Gastroesophageal sphincter (tissue), 4 donors: ENCODE measurements at regions not wholly inside any gene's neighbourhood (a gene's known extent, or its start where the extent isn't known, plus 50 kb on each side); places are given as distances from the start of the nearest gene placed in this dataset.

ENCODE experiments used
- ATAC-seq: fragments of 150-250 bp; one replicate; pipeline ENCODE4 v1.9.1; 2016; ENCODE audit warnings: mild to moderate bottlenecking, moderate library complexity
- H3K27ac ChIP-seq, 4 donors: fragments of 200-600 bp; sonication (generic) in 3 of 4; 1 replicate in 3 of 4; 2 replicates in 1 of 4; pipeline ENCODE4 v1.5.1; 2016 to 2019
- H3K27me3 ChIP-seq: fragments of 200-600 bp; sonication (generic); one replicate; pipeline ENCODE4 v1.5.1; 2019
- H3K36me3 ChIP-seq, 2 donors: fragments of 200-600 bp; sonication (generic); one replicate each; pipeline ENCODE4 v1.5.1; 2019; ENCODE audit warnings: control low read depth in 1 of 2
- H3K4me1 ChIP-seq, 3 donors: fragments of 200-600 bp; sonication (generic); 1 replicate in 2 of 3; 2 replicates in 1 of 3; pipeline ENCODE4 v1.5.1; 2016 to 2019; ENCODE audit warnings: control low read depth in 2 of 3
- H3K4me3 ChIP-seq, 2 donors: fragments of 200-600 bp; sonication (generic); one replicate each; pipeline ENCODE4 v1.5.1; 2019; ENCODE audit warnings: mild to moderate bottlenecking in 1 of 2, moderate library complexity in 1 of 2
- H3K9me3 ChIP-seq, 3 donors: fragments of 200-600 bp; sonication (generic); one replicate each; pipeline ENCODE4 v1.5.1; 2017 to 2019; ENCODE audit warnings: control low read depth in 2 of 3
- CTCF ChIP-seq, 4 experiments: fragments of 200-600 bp in 2 of 4; fragments of 450-650 bp in 2 of 4; sonication (generic) in 1 of 4; IDR thresholded peaks; one replicate each; pipeline ENCODE4 v1.5.1; 2017 to 2019; ENCODE audit warnings: antibody characterized with exemption in 4 of 4, mild to moderate bottlenecking in 2 of 4, moderate library complexity in 2 of 4
- EP300 ChIP-seq: sonication (generic); formaldehyde crosslinking; IDR thresholded peaks from one replicate; pipeline ENCODE4 v1.6.1; 2017; ENCODE audit warnings: antibody characterized with exemption, mild to moderate bottlenecking
- POLR2A ChIP-seq, 2 donors: fragments of 450-650 bp; IDR thresholded peaks; one replicate each; pipeline ENCODE4 v1.6.1; 2017; ENCODE audit warnings: antibody characterized with exemption in 2 of 2, mild to moderate bottlenecking in 2 of 2, moderate library complexity in 1 of 2
- POLR2AphosphoS5 ChIP-seq: sonication (generic); formaldehyde crosslinking; IDR thresholded peaks from one replicate; pipeline ENCODE4 v1.6.1; 2017; ENCODE audit warnings: antibody characterized with exemption
- WGBS, 2 donors: methylation state at CpG; one replicate each; pipeline ENCODE4 v1.1.5; 2018; ENCODE audit warnings: low coverage in 1 of 2; 5-methylcytosine and 5-hydroxymethylcytosine counted together

GRCh38 chr10:113303544-113304146 is 249.2 kb upstream of the HABP2 start:
- no peaks in the 10 kb centered on the region for H3K4me1 ChIP-seq
- H3K36me3 ChIP-seq = no peaks in the 10 kb centered on the region
- TF ChIP-seq CTCF (IDR thresholded peaks at IDR 0.05) (no peak), POLR2AphosphoS5 (no peak), EP300 (no peak), POLR2A (IDR thresholded peaks at IDR 0.05) (no peak)
- H3K9me3 ChIP-seq = no peaks in the 10 kb centered on the region
- H3K27ac ChIP-seq = no peak overlapping the region
- no peak overlapping the region for H3K4me3 ChIP-seq
- 76 to 80% methylated on average over 7 of the region's 7 CpGs for WGBS, 2 donors
- H3K27me3 ChIP-seq = no peaks in the 10 kb centered on the region
- no peak for ATAC-seq

GRCh38 chr10:113304726-113305125 is 248.1 kb upstream of the HABP2 start:
- no peak for ATAC-seq
- TF ChIP-seq POLR2AphosphoS5 (no peak), POLR2A (IDR thresholded peaks at IDR 0.05) (no peak), EP300 (no peak), CTCF (IDR thresholded peaks at IDR 0.05) (no peak)
- Histone ChIP-seq H3K27me3 (no peaks in the 10 kb centered on the region), H3K4me3 (no peak overlapping the region), H3K36me3 (no peaks in the 10 kb centered on the region), H3K27ac (no peak overlapping the region), H3K4me1 (no peaks in the 10 kb centered on the region), H3K9me3 (no peaks in the 10 kb centered on the region)
- 60 to 70% methylated on average over 2 to 3 of the region's 5 CpGs for WGBS, 2 donors

GRCh38 chr10:113305871-113306270 is 247.0 kb upstream of the HABP2 start:
- no peak overlapping the region for H3K4me3 ChIP-seq
- H3K4me1 ChIP-seq = no peaks in the 10 kb centered on the region
- TF ChIP-seq POLR2AphosphoS5 = no peak
- no peak for TF ChIP-seq CTCF (IDR thresholded peaks at IDR 0.05)
- no peak for TF ChIP-seq EP300
- no peak for TF ChIP-seq POLR2A (IDR thresholded peaks at IDR 0.05)
- H3K27me3 ChIP-seq = no peaks in the 10 kb centered on the region
- no peak overlapping the region for H3K27ac ChIP-seq
- no peak for ATAC-seq
- no peaks in the 10 kb centered on the region for H3K36me3 ChIP-seq
- no peaks in the 10 kb centered on the region for H3K9me3 ChIP-seq
- WGBS, 2 donors = 46 to 74% methylated on average over 3 to 5 of the region's 5 CpGs

GRCh38 chr10:113309791-113310190 is 243.1 kb upstream of the HABP2 start:
- Histone ChIP-seq H3K4me3 (no peak overlapping the region), H3K9me3 (peaks cover 0 to 4% (median 0%) of the 10 kb centered on the region in 3 donors), H3K27ac (no peak overlapping the region), H3K36me3 (no peaks in the 10 kb centered on the region), H3K27me3 (no peaks in the 10 kb centered on the region), H3K4me1 (no peaks in the 10 kb centered on the region)
- TF ChIP-seq POLR2AphosphoS5 = no peak
- no peak for TF ChIP-seq EP300
- TF ChIP-seq POLR2A (IDR thresholded peaks at IDR 0.05) = no peak
- TF ChIP-seq CTCF (IDR thresholded peaks at IDR 0.05) = no peak
- no peak for ATAC-seq
- 87 to 100% methylated on average over 2 to 3 of the region's 4 CpGs for WGBS, 2 donors

- Histone ChIP-seq H3K9me3 (peaks cover 0 to 4% (median 0%) of the 10 kb centered on the region in 3 donors), H3K36me3 (no peaks in the 10 kb centered on the region), H3K4me3 (no peak overlapping the region), H3K27me3 (peaks cover 5% of the 10 kb centered on the region), H3K4me1 (no peaks in the 10 kb centered on the region), H3K27ac (no peak overlapping the region)
- no peak for ATAC-seq
- TF ChIP-seq POLR2AphosphoS5 (no peak), CTCF (IDR thresholded peaks at IDR 0.05) (no peak), POLR2A (IDR thresholded peaks at IDR 0.05) (no peak), EP300 (no peak)
- 59 to 62% methylated on average over 7 of the region's 7 CpGs for WGBS, 2 donors
Observed at GRCh38 chr10:113310347-113310746, 242.5 kb upstream of the HABP2 start.
